RWPE1 (cell line): ENCODE measurements at regions not wholly inside any gene's neighbourhood (a gene's known extent, or its start where the extent isn't known, plus 50 kb on each side); places are given as distances from the start of the nearest gene placed in this dataset.

ENCODE experiments used
- CTCF ChIA-PET: fragments of 350-600 bp; sonication (Branson Sonifier 250); formaldehyde crosslinking; extraction: SDS; loops from one replicate; lab custom pipeline; 2021; lab: Yijun Ruan, JAX
- POLR2A ChIA-PET: fragments of 400-600 bp; formaldehyde crosslinking; extraction: SDS; loops from one replicate; lab custom pipeline; 2020; ENCODE audit warnings: antibody characterized with exemption; ENCODE audit not compliant: low non-redundant PET; lab: Yijun Ruan, JAX
- DNase-seq: peaks from one replicate; pipeline ENCODE4 v3.0.0; 2012; ENCODE audit warnings: low spot score
- H3K27ac ChIP-seq: fragments of 450-650 bp; 2 replicates; pipeline ENCODE4 v1.5.1; 2017
- TF ChIP-seq, protein P1 (sequence below): fragments of 450-650 bp; conservative IDR thresholded peaks from 2 replicates; pipeline ENCODE4 v1.5.1; 2017; ENCODE audit warnings: low read depth, mild to moderate bottlenecking

DNA sequence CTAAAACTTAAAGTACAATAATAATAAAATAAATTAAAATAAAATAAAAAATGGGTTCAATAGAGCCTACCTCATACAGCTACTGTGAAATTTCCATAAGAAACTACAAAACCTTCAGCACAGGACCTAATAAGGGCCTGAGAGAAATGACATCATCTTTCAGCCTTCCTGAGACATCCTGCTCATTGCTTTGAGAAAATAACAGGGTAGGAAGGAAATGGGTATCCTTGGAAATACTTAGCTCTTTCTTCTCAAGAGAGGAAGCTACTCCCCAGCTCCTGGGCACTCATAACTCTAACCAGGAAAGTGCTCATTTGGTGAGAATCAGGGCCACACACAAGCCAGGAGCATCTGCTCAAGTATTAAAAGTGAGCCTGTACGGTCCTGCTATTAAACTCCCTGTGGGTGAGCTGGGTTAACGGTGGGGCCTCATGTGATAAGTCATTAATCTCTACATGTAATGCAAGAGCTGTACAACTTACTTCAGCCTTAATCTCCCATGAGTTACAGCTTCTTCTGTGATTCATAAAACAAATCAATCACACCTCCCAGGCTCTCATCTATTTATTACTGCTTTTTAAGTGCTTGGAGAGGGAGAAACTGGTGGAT lies 141.4 kb downstream of the MAFB start:
- ChIA-PET POLR2A (no interaction called here), CTCF (interaction anchor here (1.4 kb wide), 1 partner anchor 10 kb away, joined by 3 read pairs; no protein-coding TSS in a partner anchor)
- no peak for DNase-seq
- H3K27ac ChIP-seq = no peak overlapping the region
- TF ChIP-seq, protein P1, sequence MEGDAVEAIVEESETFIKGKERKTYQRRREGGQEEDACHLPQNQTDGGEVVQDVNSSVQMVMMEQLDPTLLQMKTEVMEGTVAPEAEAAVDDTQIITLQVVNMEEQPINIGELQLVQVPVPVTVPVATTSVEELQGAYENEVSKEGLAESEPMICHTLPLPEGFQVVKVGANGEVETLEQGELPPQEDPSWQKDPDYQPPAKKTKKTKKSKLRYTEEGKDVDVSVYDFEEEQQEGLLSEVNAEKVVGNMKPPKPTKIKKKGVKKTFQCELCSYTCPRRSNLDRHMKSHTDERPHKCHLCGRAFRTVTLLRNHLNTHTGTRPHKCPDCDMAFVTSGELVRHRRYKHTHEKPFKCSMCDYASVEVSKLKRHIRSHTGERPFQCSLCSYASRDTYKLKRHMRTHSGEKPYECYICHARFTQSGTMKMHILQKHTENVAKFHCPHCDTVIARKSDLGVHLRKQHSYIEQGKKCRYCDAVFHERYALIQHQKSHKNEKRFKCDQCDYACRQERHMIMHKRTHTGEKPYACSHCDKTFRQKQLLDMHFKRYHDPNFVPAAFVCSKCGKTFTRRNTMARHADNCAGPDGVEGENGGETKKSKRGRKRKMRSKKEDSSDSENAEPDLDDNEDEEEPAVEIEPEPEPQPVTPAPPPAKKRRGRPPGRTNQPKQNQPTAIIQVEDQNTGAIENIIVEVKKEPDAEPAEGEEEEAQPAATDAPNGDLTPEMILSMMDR = no peak

DNA sequence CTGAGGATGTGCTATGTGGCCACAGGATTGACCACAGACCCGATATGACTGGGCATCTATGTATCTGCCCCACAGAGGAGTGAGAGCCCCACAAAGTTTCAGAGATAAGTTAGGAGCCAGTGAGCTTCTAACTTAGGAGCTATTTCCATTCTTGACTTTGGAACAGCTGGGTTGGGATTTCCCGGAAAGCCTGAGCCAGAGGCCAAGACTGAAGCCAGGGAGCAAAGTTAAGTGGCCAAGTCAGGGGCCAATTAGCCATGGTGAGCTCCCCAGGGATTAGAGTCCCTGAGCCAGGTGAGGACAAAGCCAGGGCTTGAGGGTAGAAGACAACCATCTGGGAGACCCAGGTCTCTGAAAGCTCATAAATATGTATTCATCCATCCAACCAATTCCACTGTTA lies 143.6 kb downstream of the MAFB start:
- no peak overlapping the region for H3K27ac ChIP-seq
- TF ChIP-seq, protein P1 = no peak
- ChIA-PET POLR2A (interaction anchor here (0.6 kb wide), 1 partner anchor 31 kb away, joined by 3 read pairs; no protein-coding TSS in a partner anchor), CTCF (no interaction called here)
- no peak for DNase-seq

DNA sequence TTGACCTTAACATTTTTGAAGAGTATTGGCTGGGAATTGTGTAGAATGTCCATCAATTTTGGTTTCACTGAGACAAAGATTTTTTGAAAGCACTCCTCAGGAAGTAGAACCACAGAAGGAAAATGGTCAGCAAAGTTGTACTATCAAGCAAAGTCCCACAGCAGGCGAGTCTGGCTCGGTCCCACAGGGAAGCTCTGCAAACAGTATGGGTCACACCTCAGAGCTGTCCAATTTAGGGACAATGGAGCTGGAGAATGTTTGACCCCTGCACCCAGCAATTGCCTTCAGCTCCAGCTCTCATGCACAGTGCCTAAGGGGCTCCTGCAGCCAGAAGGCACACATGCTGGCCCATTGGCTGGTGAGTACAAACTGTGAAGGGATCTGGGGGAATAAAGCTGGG lies 147.0 kb downstream of the MAFB start:
- CTCF ChIA-PET = interaction anchor here (0.6 kb wide), 1 partner anchor 55 kb away, joined by 3 read pairs; no protein-coding TSS in a partner anchor

DNA sequence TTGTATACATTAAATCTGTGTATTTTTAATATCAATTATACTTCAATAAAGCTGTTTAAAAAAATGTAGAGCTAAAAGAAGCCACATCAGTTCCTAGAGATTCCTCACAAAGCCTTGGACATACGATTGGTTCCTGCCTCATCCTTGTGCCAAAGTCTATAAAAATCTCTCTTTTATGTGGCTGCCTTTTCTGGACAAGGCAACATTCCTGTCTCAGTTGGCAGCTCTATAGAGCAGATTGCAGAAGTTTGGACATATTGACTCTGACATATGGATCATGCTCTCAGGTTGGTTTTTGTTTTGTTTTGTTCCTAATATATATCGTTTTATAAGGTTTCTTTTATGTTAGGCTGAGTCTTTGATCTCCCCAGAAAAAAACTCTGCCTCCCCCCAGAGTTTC lies 148.9 kb downstream of the MAFB start:
- ChIA-PET CTCF (no interaction called here), POLR2A (no interaction called here)
- H3K27ac ChIP-seq = no peak overlapping the region
- no peak for DNase-seq
- TF ChIP-seq, protein P1 = no peak

More for the DNA sequence above, 147.0 kb downstream of the MAFB start:
- H3K27ac ChIP-seq = no peak overlapping the region
- POLR2A ChIA-PET = no interaction called here
- TF ChIP-seq, protein P1 = no peak
- DNase-seq = no peak

DNA sequence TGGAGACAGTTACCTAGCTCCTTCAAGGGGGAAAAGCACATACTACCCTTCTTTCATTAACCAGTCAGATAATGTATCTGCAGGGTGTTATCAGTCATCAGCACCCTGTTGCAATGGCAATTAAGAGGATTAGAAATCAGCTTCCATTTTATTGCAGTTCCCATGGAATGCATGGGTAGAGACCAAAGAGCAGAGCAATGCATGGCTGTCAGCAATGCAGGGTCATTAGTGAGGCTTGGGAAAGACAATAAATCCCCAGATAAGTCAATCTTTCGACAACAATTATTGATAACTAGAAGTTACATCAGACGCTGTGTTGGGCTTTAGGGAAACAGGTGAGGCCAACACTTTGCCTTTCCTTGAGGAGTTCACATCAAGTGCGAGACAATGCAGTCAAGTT lies 150.9 kb downstream of the MAFB start:
- TF ChIP-seq, protein P1 = no peak
- DNase-seq = no peak
- POLR2A ChIA-PET = no interaction called here
- H3K27ac ChIP-seq = no peak overlapping the region
- CTCF ChIA-PET = interaction anchor here (1.1 to 1.2 kb wide), 2 partner anchors 9 to 14 kb away, joined by 3 to 5 read pairs; no protein-coding TSS in a partner anchor

DNA sequence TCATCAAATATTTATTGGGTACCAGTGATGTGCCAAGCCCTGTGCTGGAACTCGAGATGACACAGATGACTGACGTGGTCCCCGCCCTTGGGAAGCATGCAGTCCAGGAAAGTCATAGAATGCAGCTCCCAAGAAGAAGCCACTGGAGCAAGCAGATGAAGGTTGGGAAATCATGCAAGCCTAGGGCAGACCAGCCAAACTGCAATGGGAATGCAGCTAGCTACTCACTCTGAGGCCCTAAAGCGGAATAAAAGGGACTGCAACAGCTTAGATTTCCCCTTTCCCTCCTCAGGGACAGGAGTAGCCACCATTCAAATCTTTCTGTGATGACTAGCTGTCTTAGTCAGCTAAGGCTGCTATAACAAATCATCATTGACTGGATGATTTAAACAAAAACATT lies 152.2 kb downstream of the MAFB start:
- H3K27ac ChIP-seq = no peak overlapping the region
- ChIA-PET CTCF (interaction anchor here (0.6 to 1.1 kb wide), 3 partner anchors 10 to 151 kb away, joined by 3 read pairs; no protein-coding TSS in a partner anchor), POLR2A (no interaction called here)
- TF ChIP-seq, protein P1 = no peak
- DNase-seq = no peak
